ENCODE measurements at regions not wholly inside any gene's neighbourhood (a gene's known extent, or its start where the extent isn't known, plus 50 kb on each side); places are given as distances from the start of the nearest gene placed in this dataset.
A peak's percentile ranks its signal among the peaks of the same experiment; 100 is the strongest.

- Histone ChIP-seq H3K4me3 (ENCODE audit: low read length) (no peak overlapping the region), H3K9ac (ENCODE audit: low read length) (no peak overlapping the region), H3K4me1 (ENCODE audit: control insufficient read depth, insufficient read depth, low read length) (peaks cover 48% of the 10 kb centered on the region), H3K27me3 (replicated peaks; ENCODE audit: control insufficient read depth, insufficient read depth, low read length) (no peaks in the 10 kb centered on the region), H3K36me3 (ENCODE audit: control insufficient read depth, insufficient read depth, low read length, severe bottlenecking) (no peaks in the 10 kb centered on the region), H3K9me3 (ENCODE audit: control insufficient read depth, low read length) (no peaks in the 10 kb centered on the region)
- no peak for DNase-seq (ENCODE audit: low read depth)
Measured at GRCh38 chr10:10817609-10818008, 200.1 kb upstream of the CELF2 start.

GRCh38 chr10:10818082-10818481 is 199.6 kb upstream of the CELF2 start:
- peak; percentile 17 for DNase-seq (ENCODE audit: low read depth)
- Histone ChIP-seq H3K4me1 (ENCODE audit: control insufficient read depth, insufficient read depth, low read length) (peaks cover 53% of the 10 kb centered on the region), H3K27me3 (replicated peaks; ENCODE audit: control insufficient read depth, insufficient read depth, low read length) (no peaks in the 10 kb centered on the region), H3K9ac (ENCODE audit: low read length) (peak overlapping the region; percentile 35), H3K4me3 (ENCODE audit: low read length) (no peak overlapping the region), H3K9me3 (ENCODE audit: control insufficient read depth, low read length) (no peaks in the 10 kb centered on the region), H3K36me3 (ENCODE audit: control insufficient read depth, insufficient read depth, low read length, severe bottlenecking) (no peaks in the 10 kb centered on the region)

GRCh38 chr10:10819206-10819856 is 198.3 kb upstream of the CELF2 start:
- no peak for DNase-seq (ENCODE audit: low read depth)
- H3K27me3 ChIP-seq (replicated peaks; ENCODE audit: control insufficient read depth, insufficient read depth, low read length): no peaks in the 10 kb centered on the region
- no peak overlapping the region for H3K9ac ChIP-seq (ENCODE audit: low read length)

GRCh38 chr10:10821926-10822325 is 195.7 kb upstream of the CELF2 start:
- Histone ChIP-seq H3K36me3 (ENCODE audit: control insufficient read depth, insufficient read depth, low read length, severe bottlenecking) (no peaks in the 10 kb centered on the region), H3K9me3 (ENCODE audit: control insufficient read depth, low read length) (no peaks in the 10 kb centered on the region), H3K4me1 (ENCODE audit: control insufficient read depth, insufficient read depth, low read length) (peaks cover 61% of the 10 kb centered on the region), H3K9ac (ENCODE audit: low read length) (no peak overlapping the region), H3K27me3 (replicated peaks; ENCODE audit: control insufficient read depth, insufficient read depth, low read length) (no peaks in the 10 kb centered on the region), H3K4me3 (ENCODE audit: low read length) (no peak overlapping the region)
- DNase-seq (ENCODE audit: low read depth): no peak

More at GRCh38 chr10:10819206-10819856, 198.3 kb upstream of the CELF2 start:
- no peak overlapping the region for H3K4me3 ChIP-seq (ENCODE audit: low read length)
- H3K9me3 ChIP-seq (ENCODE audit: control insufficient read depth, low read length): no peaks in the 10 kb centered on the region
- H3K36me3 ChIP-seq (ENCODE audit: control insufficient read depth, insufficient read depth, low read length, severe bottlenecking): no peaks in the 10 kb centered on the region
- H3K4me1 ChIP-seq (ENCODE audit: control insufficient read depth, insufficient read depth, low read length): peaks cover 65% of the 10 kb centered on the region

- H3K27me3 ChIP-seq (replicated peaks; ENCODE audit: control insufficient read depth, insufficient read depth, low read length): no peaks in the 10 kb centered on the region
Measured at GRCh38 chr10:10824591-10825148, 193.0 kb upstream of the CELF2 start.

GRCh38 chr10:10826125-10826524 is 191.5 kb upstream of the CELF2 start:
- no peak overlapping the region for H3K4me3 ChIP-seq (ENCODE audit: low read length)
- peaks cover 58% of the 10 kb centered on the region for H3K4me1 ChIP-seq (ENCODE audit: control insufficient read depth, insufficient read depth, low read length)
- H3K9ac ChIP-seq (ENCODE audit: low read length): no peak overlapping the region
- no peaks in the 10 kb centered on the region for H3K27me3 ChIP-seq (replicated peaks; ENCODE audit: control insufficient read depth, insufficient read depth, low read length)
- no peaks in the 10 kb centered on the region for H3K36me3 ChIP-seq (ENCODE audit: control insufficient read depth, insufficient read depth, low read length, severe bottlenecking)
- DNase-seq (ENCODE audit: low read depth): peak; percentile 31
- H3K9me3 ChIP-seq (ENCODE audit: control insufficient read depth, low read length): no peaks in the 10 kb centered on the region

More at GRCh38 chr10:10824591-10825148, 193.0 kb upstream of the CELF2 start:
- H3K4me1 ChIP-seq (ENCODE audit: control insufficient read depth, insufficient read depth, low read length): peaks cover 45% of the 10 kb centered on the region
- peak; percentile 75 for DNase-seq (ENCODE audit: low read depth)
- peak overlapping the region; percentile 82 for H3K9ac ChIP-seq (ENCODE audit: low read length)
- no peaks in the 10 kb centered on the region for H3K9me3 ChIP-seq (ENCODE audit: control insufficient read depth, low read length)
- no peaks in the 10 kb centered on the region for H3K36me3 ChIP-seq (ENCODE audit: control insufficient read depth, insufficient read depth, low read length, severe bottlenecking)
- H3K4me3 ChIP-seq (ENCODE audit: low read length): peak overlapping the region; percentile 72

GRCh38 chr10:10828623-10829022 is 189.0 kb upstream of the CELF2 start:
- H3K36me3 ChIP-seq (ENCODE audit: control insufficient read depth, insufficient read depth, low read length, severe bottlenecking): no peaks in the 10 kb centered on the region
- DNase-seq (ENCODE audit: low read depth): peak; percentile 27
- peaks cover 44% of the 10 kb centered on the region for H3K4me1 ChIP-seq (ENCODE audit: control insufficient read depth, insufficient read depth, low read length)
- H3K4me3 ChIP-seq (ENCODE audit: low read length): no peak overlapping the region
- no peaks in the 10 kb centered on the region for H3K27me3 ChIP-seq (replicated peaks; ENCODE audit: control insufficient read depth, insufficient read depth, low read length)
- H3K9me3 ChIP-seq (ENCODE audit: control insufficient read depth, low read length): no peaks in the 10 kb centered on the region
- no peak overlapping the region for H3K9ac ChIP-seq (ENCODE audit: low read length)

GRCh38 chr10:10829576-10829975 is 188.1 kb upstream of the CELF2 start:
- H3K27me3 ChIP-seq (replicated peaks; ENCODE audit: control insufficient read depth, insufficient read depth, low read length): no peaks in the 10 kb centered on the region
- no peaks in the 10 kb centered on the region for H3K9me3 ChIP-seq (ENCODE audit: control insufficient read depth, low read length)
- H3K4me1 ChIP-seq (ENCODE audit: control insufficient read depth, insufficient read depth, low read length): peaks cover 36% of the 10 kb centered on the region
- H3K4me3 ChIP-seq (ENCODE audit: low read length): no peak overlapping the region
- H3K9ac ChIP-seq (ENCODE audit: low read length): no peak overlapping the region
- DNase-seq (ENCODE audit: low read depth): no peak
- H3K36me3 ChIP-seq (ENCODE audit: control insufficient read depth, insufficient read depth, low read length, severe bottlenecking): no peaks in the 10 kb centered on the region

GRCh38 chr10:10830293-10830986 is 187.2 kb upstream of the CELF2 start:
- Histone ChIP-seq H3K4me1 (ENCODE audit: control insufficient read depth, insufficient read depth, low read length) (peaks cover 32% of the 10 kb centered on the region), H3K27me3 (replicated peaks; ENCODE audit: control insufficient read depth, insufficient read depth, low read length) (no peaks in the 10 kb centered on the region), H3K9me3 (ENCODE audit: control insufficient read depth, low read length) (no peaks in the 10 kb centered on the region), H3K9ac (ENCODE audit: low read length) (peak overlapping the region; percentile 60), H3K36me3 (ENCODE audit: control insufficient read depth, insufficient read depth, low read length, severe bottlenecking) (no peaks in the 10 kb centered on the region), H3K4me3 (ENCODE audit: low read length) (peak overlapping the region; percentile 41)
- peak; percentile 89 for DNase-seq (ENCODE audit: low read depth)

GRCh38 chr10:10831085-10831484 is 186.6 kb upstream of the CELF2 start:
- Histone ChIP-seq H3K9me3 (ENCODE audit: control insufficient read depth, low read length) (no peaks in the 10 kb centered on the region), H3K4me3 (ENCODE audit: low read length) (peak overlapping the region; percentile 41), H3K9ac (ENCODE audit: low read length) (peak overlapping the region; percentile 60), H3K4me1 (ENCODE audit: control insufficient read depth, insufficient read depth, low read length) (peaks cover 27% of the 10 kb centered on the region), H3K36me3 (ENCODE audit: control insufficient read depth, insufficient read depth, low read length, severe bottlenecking) (no peaks in the 10 kb centered on the region), H3K27me3 (replicated peaks; ENCODE audit: control insufficient read depth, insufficient read depth, low read length) (no peaks in the 10 kb centered on the region)
- peak; percentile 79 for DNase-seq (ENCODE audit: low read depth)

GRCh38 chr10:10833955-10834354 is 183.7 kb upstream of the CELF2 start:
- Histone ChIP-seq H3K36me3 (ENCODE audit: control insufficient read depth, insufficient read depth, low read length, severe bottlenecking) (no peaks in the 10 kb centered on the region), H3K4me3 (ENCODE audit: low read length) (no peak overlapping the region), H3K4me1 (ENCODE audit: control insufficient read depth, insufficient read depth, low read length) (peaks cover 23% of the 10 kb centered on the region), H3K9me3 (ENCODE audit: control insufficient read depth, low read length) (peaks cover under 1% of the 10 kb centered on the region), H3K9ac (ENCODE audit: low read length) (no peak overlapping the region), H3K27me3 (replicated peaks; ENCODE audit: control insufficient read depth, insufficient read depth, low read length) (no peaks in the 10 kb centered on the region)
- no peak for DNase-seq (ENCODE audit: low read depth)
